SK-N-SH treated with all-trans-retinoic acid at 6 μM for 48 hours (cell line): ENCODE measurements at regions not wholly inside any gene's neighbourhood (a gene's known extent, or its start where the extent isn't known, plus 50 kb on each side); places are given as distances from the start of the nearest gene placed in this dataset.

Experiments
- ZC3H10 ChIP-seq: fragments of 250-450 bp; sonication (Bioruptor Pico); IDR thresholded peaks from 2 replicates; pipeline ENCODE4 v1.5.1; 2021; ENCODE audit warnings: mild to moderate bottlenecking, moderate library complexity
- ZFP30 ChIP-seq: fragments of 450-650 bp; formaldehyde crosslinking; IDR thresholded peaks from 2 replicates; pipeline ENCODE4 v1.5.0; 2022; ENCODE audit warnings: mild to moderate bottlenecking, moderate library complexity

DNA sequence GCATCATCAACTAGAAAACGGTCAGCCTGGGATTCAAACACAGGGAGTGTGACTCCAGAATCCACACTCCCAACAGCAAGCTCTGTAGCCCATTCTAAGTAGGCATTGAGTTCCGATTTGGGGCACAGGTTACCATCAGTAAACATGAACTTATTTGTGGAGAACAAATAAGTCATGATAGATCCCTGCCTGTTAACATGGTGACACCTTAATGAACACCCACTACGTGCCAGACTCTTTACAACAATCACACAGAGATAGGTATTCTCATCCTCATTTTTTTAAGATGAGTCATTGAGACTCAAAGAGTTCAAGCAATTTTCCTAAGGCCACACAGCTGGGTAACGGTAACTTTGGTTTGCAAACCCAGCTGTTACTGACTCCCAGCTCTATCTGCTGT, 91.5 kb downstream of the LYZL2 start:
- no peak for TF ChIP-seq ZC3H10
- no peak for TF ChIP-seq ZFP30 (CRISPR knock-in tag)
